Hepatocyte (in vitro differentiated cells): ENCODE measurements at regions not wholly inside any gene's neighbourhood (a gene's known extent, or its start where the extent isn't known, plus 50 kb on each side); places are given as distances from the start of the nearest gene placed in this dataset.
"Not testable (repeated sequence)": the region's sequence is repeated elsewhere in the genome, so short reads cannot be mapped to it uniquely, and the experiment has no call there.

Experiments
- DNase-seq: peaks from one replicate; pipeline ENCODE4 v3.0.0-alpha.2; 2016; ENCODE audit warnings: low spot score
- H2AFZ ChIP-seq: fragments of 200-600 bp; sonication (generic); 2 replicates; pipeline ENCODE4 v1.6.0; 2016; ENCODE audit warnings: antibody characterized with exemption, mild to moderate bottlenecking
- H3K27ac ChIP-seq: fragments of 200-600 bp; sonication (generic); 2 replicates; pipeline ENCODE4 v1.5.1; 2016; ENCODE audit warnings: mild to moderate bottlenecking
- H3K27me3 ChIP-seq: fragments of 200-600 bp; sonication (generic); 2 replicates; pipeline ENCODE4 v1.6.1; 2016
- H3K36me3 ChIP-seq: fragments of 200-600 bp; sonication (generic); replicated peaks from 2 replicates; pipeline ENCODE4 v1.5.1; 2016; ENCODE audit warnings: low read depth; ENCODE audit not compliant: insufficient read depth
- H3K4me1 ChIP-seq: fragments of 200-600 bp; sonication (generic); 2 replicates; pipeline ENCODE4 v1.5.1; 2016; ENCODE audit warnings: mild to moderate bottlenecking, moderate library complexity; ENCODE audit not compliant: insufficient read depth
- H3K4me2 ChIP-seq: fragments of 200-600 bp; sonication (generic); 2 replicates; pipeline ENCODE4 v1.6.0; 2016
- H3K4me3 ChIP-seq: fragments of 200-600 bp; sonication (generic); 2 replicates; pipeline ENCODE4 v1.5.1; 2016; ENCODE audit warnings: mild to moderate bottlenecking
- H3K79me2 ChIP-seq: fragments of 200-600 bp; sonication (generic); 2 replicates; pipeline ENCODE4 v1.6.0; 2017; ENCODE audit warnings: mild to moderate bottlenecking
- H3K9me2 ChIP-seq: fragments of 200-600 bp; sonication (generic); replicated peaks from 2 replicates; pipeline ENCODE4 v1.6.0; 2017; ENCODE audit warnings: mild to moderate bottlenecking; ENCODE audit not compliant: insufficient read depth
- H3K9me3 ChIP-seq: fragments of 200-600 bp; sonication (generic); 2 replicates; pipeline ENCODE4 v1.5.1; 2016; ENCODE audit warnings: low read depth, mild to moderate bottlenecking
- H4K20me1 ChIP-seq: fragments of 200-600 bp; sonication (generic); 2 replicates; pipeline ENCODE4 v1.6.0; 2016; ENCODE audit warnings: mild to moderate bottlenecking; ENCODE audit not compliant: insufficient read depth, poor library complexity, severe bottlenecking
- CTCF ChIP-seq: fragments of 200-600 bp; sonication (generic); IDR thresholded peaks from 2 replicates; pipeline ENCODE4 v1.5.1; 2016; ENCODE audit warnings: antibody characterized with exemption, mild to moderate bottlenecking; ENCODE audit not compliant: poor library complexity
- EZH2 ChIP-seq: fragments of 200-600 bp; sonication (generic); IDR thresholded peaks from 2 replicates; pipeline ENCODE4 v1.6.1; 2016; ENCODE audit warnings: antibody characterized with exemption, mild to moderate bottlenecking, borderline replicate concordance
- EZH2phosphoT487 ChIP-seq: fragments of 200-600 bp; sonication (generic); IDR thresholded peaks from one replicate; pipeline ENCODE4 v1.6.1; 2018; ENCODE audit warnings: antibody characterized with exemption, mild to moderate bottlenecking, low read depth, moderate library complexity; ENCODE audit not compliant: unreplicated experiment, severe bottlenecking
- WGBS: methylation state at CpG from one replicate; pipeline ENCODE4 v1.1.6; 2016; ENCODE audit warnings: low lambda C conversion rate; ENCODE audit errors: missing lambda C conversion rate; 5-methylcytosine and 5-hydroxymethylcytosine counted together

GRCh38 chrX:85698921-85699320 lies 319.5 kb upstream of the POF1B start:
- no peak overlapping the region for H2AFZ ChIP-seq
- no peaks in the 10 kb centered on the region for H3K9me3 ChIP-seq
- no peaks in the 10 kb centered on the region for H3K36me3 ChIP-seq
- WGBS: 60% methylated on average over 5 of the region's 5 CpGs
- H3K4me3 ChIP-seq: no peak overlapping the region
- no peaks in the 10 kb centered on the region for H3K79me2 ChIP-seq
- TF ChIP-seq CTCF (no peak), EZH2 (no peak), EZH2phosphoT487 (no peak)
- no peak for DNase-seq
- H3K4me1 ChIP-seq: no peaks in the 10 kb centered on the region
- no peak overlapping the region for H3K4me2 ChIP-seq
- no peaks in the 10 kb centered on the region for H3K27me3 ChIP-seq
- no peak overlapping the region for H3K27ac ChIP-seq
- H4K20me1 ChIP-seq: no peaks in the 10 kb centered on the region
- no peaks in the 10 kb centered on the region for H3K9me2 ChIP-seq

- Histone ChIP-seq H3K27ac (no peak overlapping the region), H2AFZ (no peak overlapping the region), H3K9me3 (peaks cover 6% of the 10 kb centered on the region), H3K9me2 (no peaks in the 10 kb centered on the region), H3K27me3 (no peaks in the 10 kb centered on the region), H3K4me2 (no peak overlapping the region), H3K4me3 (no peak overlapping the region), H3K36me3 (no peaks in the 10 kb centered on the region), H4K20me1 (no peaks in the 10 kb centered on the region), H3K4me1 (no peaks in the 10 kb centered on the region), H3K79me2 (no peaks in the 10 kb centered on the region)
- no peak for TF ChIP-seq EZH2
- TF ChIP-seq CTCF: no peak
- TF ChIP-seq EZH2phosphoT487: no peak
- no peak for DNase-seq
- 64% methylated on average over 5 of the region's 5 CpGs for WGBS
These were observed 306.4 kb upstream of the POF1B start for GRCh38 chrX:85685843-85686242.

GRCh38 chrX:85666471-85666870 lies 287.0 kb upstream of the POF1B start:
- Histone ChIP-seq H3K27ac (no peak overlapping the region), H2AFZ (no peak overlapping the region), H3K79me2 (no peaks in the 10 kb centered on the region), H3K9me2 (no peaks in the 10 kb centered on the region), H3K4me2 (no peak overlapping the region), H3K9me3 (no peaks in the 10 kb centered on the region), H3K4me1 (no peaks in the 10 kb centered on the region), H3K4me3 (no peak overlapping the region), H4K20me1 (no peaks in the 10 kb centered on the region), H3K36me3 (no peaks in the 10 kb centered on the region), H3K27me3 (no peaks in the 10 kb centered on the region)
- 43% methylated on average over 2 of the region's 2 CpGs for WGBS
- no peak for TF ChIP-seq EZH2phosphoT487
- TF ChIP-seq CTCF: no peak
- TF ChIP-seq EZH2: no peak
- no peak for DNase-seq

GRCh38 chrX:85663970-85664369 lies 284.5 kb upstream of the POF1B start:
- H3K9me3 ChIP-seq, H3K79me2 ChIP-seq, H3K27me3 ChIP-seq, H3K27ac ChIP-seq, DNase-seq, H3K4me1 ChIP-seq, H3K4me3 ChIP-seq, H2AFZ ChIP-seq, H3K36me3 ChIP-seq, H3K9me2 ChIP-seq, H4K20me1 ChIP-seq, H3K4me2 ChIP-seq: not testable (repeated sequence)
- WGBS: 92% methylated on average over 5 of the region's 5 CpGs
